ENCODE measurements at regions not wholly inside any gene's neighbourhood (a gene's known extent, or its start where the extent isn't known, plus 50 kb on each side); places are given as distances from the start of the nearest gene placed in this dataset.

DNA sequence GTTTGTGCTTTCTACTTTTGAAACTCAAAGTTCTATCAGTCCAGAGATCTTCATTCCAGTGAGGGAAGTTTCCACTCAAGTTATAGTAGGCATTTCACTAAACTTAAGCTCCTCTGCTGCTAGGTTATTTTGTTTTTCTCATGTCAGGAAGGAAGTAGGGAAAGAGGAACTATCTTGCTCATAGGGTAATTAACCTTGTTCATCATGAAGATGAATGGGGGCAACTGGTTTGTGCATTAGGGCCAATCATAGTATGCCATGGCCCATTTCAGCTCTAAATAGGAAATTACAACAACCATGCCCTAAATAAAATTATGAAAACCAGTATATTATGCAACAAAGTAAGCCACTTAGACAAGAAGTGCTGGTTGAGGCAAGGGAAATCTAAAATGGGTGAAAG is 804.7 kb upstream of the NDST4 start:
- no peak for DNase-seq

DNA sequence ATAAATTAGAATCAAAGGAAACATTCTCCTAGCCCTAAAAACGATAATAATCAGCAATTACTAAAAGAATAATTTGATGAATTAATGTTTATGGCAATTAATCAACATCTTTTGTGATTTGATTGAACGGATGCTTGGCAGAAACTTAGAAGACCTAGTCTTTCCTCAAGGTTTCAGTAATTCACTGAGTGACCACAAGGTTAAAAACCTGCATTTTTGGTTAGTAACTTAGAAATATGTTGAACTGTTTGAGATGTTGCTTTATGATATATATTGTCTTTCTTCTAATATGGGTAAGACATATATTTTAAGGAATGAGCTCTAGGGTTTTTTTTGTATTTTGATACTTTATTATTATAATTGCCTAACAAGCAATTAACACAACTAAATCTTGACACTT is 793.0 kb upstream of the NDST4 start:
- no peak for DNase-seq

DNA sequence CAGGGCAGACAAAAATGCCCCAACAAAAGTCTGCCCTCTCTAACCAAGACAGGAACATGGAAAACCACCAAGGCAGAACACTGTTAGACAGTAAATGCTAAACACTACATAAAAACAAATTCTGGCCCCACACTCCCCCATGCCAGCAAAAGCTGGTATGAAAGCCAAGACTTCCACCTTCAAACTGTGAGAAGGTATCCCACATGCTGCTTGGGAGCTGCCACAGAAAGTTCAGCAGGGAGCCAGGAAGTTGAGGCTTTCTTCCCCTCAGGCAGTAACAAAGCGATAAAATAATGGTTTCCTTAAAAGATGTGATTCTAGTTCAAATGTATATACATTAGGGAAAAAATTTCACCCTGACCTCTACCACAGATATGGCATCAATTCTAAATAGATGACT is 770.4 kb upstream of the NDST4 start:
- DNase-seq, result no peak

DNA sequence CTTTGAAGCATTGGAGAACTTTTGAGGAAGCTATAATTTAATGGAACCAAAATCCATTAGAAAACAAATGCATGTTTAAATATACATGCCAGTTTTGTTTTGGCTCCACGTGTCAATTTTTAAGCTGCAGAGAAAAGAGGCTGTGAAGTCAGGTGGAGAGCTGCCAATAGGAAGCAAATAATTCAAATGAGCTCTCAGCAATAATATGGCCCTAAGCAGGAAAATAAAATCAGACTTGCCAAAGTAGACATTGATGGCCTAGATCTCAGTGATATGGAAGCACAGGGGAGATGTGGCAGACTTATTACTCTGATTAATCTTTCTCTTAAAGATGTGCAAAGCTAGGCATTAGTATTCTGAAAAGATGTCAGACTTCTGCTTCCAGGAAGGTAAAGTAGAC is 769.8 kb upstream of the NDST4 start:
- no peak for DNase-seq

DNA sequence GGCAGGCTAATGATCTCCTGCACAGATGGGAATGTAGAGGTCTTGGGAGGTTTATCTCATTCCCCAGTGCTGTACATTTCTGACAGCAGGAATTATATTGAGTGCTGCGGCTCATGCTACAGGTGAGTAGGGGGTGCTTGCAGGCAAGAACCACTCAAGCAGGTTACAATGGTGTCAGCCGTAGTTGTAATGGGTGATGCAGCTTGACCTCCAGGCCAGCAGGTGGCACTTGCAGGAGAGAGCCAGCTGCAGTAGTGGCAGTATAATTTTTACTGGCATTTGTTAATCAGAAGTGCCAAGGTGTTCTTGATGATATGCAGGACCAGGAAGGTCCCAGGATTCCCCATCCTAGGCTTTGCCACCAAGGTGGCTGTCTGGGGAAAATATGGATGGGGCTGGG is 759.6 kb upstream of the NDST4 start:
- DNase-seq, result no peak

DNA sequence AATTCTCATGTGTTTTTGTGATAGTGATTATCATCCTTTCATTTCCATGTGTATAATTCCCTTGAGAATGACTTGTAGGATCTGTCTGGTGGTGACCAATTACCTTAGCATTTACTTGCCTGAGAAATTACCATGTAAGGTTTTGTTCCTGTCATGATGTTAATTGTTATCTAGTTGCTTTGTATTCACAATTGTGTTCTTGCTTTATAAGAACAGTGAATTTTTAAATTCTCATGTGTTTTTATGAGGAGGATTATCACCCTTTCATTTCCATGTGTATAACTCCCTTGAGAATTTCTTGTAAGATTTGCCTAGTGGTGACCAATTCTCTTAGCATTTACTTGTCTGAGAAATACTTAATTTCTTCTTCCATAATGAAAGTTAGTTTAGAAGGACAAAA is 758.2 kb upstream of the NDST4 start:
- no peak for DNase-seq

DNA sequence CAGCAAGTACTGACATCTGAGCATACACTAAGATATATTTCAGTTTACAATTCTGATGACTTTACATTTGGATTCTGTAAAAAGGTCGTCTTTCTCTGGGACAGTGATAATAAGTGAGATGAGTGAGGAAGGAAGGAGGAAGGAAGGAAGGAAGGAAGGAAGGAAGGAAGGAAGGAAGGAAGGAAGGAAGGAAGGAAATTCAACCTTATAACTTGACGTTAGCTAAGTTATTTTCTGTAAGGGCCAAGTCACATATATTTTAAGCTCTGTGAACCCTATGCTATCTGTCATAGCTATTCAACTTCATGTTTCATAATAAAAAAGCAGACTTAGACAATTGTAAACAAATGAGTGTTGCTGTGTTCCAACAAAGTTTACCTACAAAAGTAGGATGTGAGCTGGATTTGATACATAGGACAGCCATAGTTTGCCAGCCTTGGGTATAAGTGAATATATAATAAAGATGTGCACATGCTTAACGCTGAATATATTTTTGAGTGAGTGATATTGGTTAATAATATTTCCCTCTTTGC is 753.0 kb upstream of the NDST4 start:
- DNase-seq, result no peak

DNA sequence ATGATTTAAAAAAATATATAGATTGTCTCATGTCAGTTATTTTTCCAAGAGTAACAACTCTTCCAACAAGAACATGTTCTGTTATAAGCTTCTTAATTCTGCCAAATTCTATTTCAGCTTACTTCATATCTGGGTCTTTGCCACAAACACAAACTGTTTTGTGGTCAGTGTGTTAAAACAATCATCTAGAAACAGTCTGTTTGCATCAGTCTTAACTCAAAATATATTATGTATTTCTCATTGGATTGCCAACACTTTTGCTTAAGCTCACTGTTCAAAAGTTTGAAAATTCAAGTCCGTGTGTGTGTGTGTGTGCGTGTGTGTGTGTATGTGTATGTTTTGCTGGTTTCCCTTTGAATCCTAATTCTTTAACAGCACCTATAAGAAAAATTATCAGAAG is 752.3 kb upstream of the NDST4 start:
- no peak for DNase-seq

DNA sequence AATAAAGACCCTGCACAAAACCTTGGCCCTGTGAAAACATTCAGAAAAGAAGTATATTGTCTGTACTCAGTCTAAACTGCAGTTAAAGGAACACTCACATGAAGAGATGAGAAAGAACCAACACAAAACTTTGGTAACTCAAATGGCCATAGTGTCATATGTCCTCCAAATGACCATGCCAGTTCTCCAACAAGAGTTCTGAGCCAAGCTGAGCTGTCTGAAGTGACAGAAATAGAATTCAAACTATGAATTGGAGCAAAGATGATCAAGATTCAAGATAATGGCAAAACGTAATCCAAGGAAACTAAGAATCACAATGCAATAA is 739.3 kb upstream of the NDST4 start:
- DNase-seq, result no peak

DNA sequence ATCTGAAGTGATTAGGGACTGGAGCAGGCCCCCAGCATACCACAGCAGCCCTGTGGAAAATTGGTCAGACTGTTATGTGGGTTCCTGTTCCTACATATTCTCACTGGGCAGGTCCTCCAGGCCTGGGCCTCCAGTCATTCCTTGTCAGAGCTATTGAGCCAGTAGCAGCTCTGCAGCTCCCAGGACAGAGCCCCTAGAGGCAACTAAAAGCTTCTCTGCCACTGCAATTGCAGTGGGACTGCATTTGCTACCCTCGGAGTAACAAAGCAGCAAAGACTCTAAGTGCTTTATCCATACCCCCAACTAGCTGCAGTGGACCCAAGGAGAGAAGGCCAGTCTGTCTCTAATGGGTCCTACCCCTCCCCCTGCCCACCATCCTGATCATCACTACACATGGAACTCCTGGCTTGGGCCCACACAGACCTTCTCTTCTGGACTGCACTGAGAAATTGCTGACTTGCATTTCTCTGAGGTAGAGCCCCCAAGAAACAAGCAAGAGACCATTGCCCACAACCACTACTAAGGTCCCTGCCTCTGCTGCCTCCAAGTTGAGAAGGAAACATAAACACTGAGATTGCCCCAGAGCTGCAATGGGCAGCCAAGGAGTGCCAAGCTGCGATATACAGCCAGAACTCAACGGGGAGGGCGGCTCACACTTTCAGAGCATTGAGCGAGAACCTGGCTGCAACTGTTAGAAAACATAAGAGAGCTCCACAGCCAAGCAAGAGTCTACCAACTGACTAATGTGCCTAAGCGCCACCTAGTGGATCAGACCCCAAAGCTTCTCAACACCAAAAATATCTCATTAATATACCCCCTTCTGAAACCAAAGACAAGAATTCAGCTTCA is 738.7 kb upstream of the NDST4 start:
- DNase-seq, result peak; percentile 13

DNA sequence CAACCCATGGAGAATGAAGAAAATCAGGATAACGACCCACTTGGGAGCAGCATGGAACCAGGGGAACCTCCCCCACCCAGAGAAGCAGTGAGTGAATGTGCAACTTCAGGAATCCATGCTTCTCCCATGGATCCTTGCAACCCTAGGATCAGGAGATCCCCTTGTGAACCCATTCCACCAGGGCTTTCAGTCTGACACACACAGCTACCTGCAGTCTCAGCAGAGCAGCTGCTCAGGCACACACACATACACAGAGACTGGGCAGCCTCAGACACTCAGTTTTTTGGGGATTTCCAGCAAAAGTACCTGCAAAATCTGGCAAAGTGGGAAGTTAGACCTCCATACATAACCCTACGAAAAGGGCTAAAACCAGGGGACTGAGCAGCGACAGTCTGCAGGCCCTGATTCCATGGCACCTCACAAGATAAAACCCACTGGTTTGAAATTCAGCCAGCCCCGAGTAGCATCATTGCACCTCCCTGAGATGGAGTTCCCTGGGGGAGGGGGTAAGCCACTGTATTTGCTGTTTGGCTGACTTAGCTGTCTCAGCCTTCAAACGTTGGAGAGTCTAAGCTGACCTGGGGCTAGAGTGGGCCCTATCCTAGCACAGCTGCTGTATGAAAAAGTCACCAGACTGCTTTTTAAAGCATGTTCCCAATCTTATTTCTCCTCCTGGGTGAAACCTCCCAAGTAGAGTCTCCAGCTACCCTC is 737.5 kb upstream of the NDST4 start:
- no peak for DNase-seq

DNA sequence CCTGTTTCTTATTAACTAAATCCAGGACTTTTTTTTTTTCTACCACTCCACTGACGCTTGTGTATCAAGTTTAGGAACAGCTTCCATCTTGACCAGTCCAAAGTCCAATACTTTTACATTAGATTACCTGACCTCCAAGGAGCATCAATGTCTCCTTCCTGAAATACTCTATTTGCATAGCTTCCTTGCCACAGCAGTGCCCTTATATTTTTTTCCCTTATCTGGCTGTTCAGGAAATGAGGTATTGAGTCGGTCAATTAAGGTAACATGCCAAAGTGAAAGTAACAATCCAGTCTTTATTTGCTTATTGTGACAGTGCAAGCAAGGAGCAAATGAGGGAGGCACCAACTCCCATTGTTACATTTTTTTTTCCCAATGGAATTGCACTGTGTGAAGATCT is 730.8 kb upstream of the NDST4 start:
- DNase-seq, result no peak

DNA sequence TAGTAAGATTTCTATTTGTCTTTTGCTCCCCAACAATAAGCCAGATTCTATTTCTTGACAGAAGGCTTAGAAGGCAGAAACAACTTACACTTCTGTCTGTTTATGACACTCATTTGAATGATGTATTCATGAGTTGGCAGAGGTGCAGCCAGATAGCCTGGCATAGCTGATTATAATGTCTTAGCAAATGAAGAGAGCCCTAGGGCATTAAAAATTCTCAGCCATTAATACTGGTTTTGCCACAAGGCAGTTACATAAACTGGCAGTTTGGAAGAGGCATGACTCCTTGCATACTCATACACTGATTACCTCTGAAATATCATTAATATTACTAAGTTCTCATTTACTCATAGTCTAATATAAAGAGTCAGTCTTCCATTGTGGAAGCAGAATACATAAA is 728.5 kb upstream of the NDST4 start:
- no peak for DNase-seq

DNA sequence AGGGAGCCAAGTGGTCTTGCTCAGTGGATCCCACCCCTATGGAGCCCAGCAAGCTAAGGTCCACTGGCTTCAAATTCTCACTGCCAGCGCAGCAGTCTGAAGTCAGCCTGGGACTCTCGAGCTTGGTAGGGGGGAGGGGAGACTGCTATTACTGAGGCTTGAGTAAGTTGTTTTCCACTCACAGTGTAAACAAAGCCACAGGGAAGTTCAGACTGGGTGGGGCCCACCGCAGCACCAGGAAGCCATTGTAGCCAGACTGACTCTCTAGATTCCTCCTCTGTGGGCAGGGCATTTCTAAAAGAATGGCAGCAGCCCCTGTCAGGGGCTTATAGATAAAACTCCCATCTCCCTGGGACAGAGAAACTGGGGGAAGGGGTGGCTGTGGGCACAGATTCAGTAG is 721.0 kb upstream of the NDST4 start:
- no peak for DNase-seq

DNA sequence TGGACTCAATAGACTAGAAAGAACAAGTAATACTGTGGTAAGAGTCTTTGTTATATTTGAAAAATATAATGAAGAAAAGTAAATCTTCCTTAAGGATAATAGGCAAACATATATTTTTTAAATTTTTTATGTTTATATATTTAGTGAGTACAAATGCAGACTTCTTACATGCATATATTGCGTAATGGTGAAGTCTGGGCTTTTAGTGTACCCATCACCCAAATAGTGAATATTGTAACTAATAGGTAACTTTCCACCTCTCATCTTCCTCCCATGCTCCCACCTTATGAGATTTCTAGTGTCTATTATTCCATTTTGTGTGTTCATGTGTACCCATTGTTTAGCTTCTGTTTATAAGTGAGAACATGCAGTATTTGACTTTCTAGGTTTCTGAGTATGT is 711.2 kb upstream of the NDST4 start:
- DNase-seq, result no peak

DNA sequence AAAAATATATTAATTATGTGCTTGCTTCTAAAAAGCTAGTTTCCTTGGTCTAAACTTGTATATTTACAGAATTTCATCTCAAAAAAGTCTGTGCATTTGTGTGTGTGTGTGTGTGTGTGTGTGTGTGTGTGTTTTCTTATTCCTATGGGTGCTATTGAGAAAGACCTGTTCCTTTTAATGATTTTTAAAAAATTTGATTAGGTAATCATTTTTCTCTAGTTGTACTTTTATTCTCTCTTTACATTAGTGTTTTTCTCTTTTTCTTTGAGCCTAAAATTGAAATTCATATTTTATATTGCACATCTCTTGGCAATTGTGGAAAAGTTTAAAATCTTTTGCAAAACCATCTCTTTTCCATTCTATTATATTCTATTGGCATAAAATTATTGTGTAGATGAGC is 690.4 kb upstream of the NDST4 start:
- no peak for DNase-seq

DNA sequence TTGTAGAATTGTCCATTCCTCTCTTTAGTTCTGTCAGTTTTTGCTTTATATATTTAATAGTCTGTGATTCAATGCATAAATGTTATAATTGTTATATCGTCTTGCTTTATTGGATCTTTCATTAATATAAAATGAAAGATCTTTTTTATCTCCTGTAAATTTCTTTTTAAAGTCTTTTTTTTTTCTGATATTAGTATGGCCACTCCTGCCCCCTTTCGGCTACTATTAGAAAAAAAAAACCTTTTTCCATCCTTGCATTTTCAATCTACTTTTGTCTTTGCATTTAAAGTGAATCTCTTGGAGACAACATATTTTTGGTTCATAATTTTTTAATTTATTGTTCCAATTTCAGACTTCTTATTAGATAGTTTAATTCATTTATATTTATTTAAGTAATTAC is 677.4 kb upstream of the NDST4 start:
- DNase-seq, result no peak

DNA sequence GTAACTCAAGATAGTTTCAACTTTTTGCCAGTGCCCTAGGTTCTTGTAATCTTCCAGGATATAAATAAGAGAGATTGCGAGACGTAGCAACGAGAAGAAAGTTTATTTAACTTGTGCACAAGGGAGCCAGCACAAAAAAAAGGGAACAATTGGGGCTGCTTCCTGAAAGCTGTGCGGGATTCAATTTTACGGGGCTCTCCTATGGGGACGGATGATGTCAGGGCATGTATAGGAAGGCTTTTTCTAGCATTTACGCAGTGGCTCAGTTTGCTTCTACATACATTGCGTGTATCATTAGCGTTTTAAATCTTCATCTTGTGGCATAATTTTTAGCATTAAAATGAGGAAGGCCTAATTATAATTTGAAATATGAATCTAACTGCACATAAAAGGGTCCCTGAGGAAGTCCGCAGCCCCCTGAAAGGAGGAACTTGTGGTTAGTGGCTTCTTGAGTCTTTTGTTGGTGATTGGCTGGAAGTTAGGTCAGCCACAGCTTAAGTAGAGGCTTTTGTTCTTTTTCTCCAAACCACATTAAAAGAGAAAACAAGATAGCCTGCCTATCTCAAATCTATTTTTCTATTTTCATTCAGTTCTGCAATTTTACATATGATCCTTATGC is 668.2 kb upstream of the NDST4 start:
- DNase-seq, result no peak

DNA sequence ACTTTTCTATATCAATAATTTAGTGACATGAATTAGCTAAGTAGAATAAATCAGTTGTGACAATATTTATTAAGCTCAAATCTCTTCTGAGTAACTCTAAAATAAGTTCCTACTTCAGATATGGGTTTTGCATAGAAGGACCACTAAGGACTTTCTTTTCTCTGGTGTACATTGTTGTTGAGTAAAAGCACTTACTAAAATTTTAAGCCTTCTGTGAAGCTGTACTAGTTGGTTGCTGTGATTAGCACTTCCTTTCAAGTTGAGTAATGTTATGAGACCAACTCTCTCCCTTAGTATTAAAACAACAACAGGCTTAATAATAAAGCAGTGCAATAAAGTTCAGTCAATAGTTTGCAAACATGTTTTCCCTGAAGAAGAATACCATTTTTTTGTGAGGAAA is 667.4 kb upstream of the NDST4 start:
- DNase-seq, result no peak

DNA sequence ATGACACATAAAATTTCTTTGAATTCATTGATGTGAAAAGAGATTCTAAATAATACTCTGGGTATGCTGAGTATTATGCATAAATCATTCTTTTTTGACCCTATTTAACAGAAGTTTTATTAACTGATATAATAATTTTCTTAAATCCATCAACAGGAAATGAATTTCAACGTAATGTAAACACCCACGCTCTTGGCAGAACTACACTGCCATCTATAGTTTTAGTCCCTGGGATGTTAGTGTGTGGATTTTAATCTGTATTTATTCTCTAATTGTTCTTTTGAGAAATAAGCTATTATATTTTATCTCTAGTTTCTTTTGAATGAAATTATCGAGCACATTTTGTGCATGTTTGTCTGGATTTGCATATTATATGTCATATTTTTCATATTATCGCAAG is 666.8 kb upstream of the NDST4 start:
- no peak for DNase-seq

DNA sequence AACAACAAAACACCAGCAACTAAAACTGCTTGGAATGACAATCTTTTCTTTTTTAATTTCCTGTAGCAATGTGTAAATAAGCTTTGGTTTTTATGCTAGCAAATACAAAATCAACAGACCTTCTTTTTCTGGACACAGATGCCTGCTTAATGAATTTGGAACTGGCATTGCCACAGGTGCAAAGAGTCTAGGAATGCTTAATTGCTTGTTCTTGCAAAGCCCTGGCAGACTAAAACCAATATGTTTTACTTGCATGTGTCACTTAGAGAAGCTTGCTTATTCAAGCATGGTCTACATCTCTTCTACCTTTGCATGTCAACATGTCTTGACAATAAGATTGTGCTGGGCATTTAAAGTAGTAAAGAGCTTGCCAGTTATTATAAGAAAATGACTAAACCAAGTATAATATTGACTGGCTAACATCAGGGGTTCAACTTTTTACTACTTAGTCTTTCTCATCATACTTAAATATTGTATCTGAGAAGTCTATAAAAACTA is 656.7 kb upstream of the NDST4 start:
- DNase-seq, result no peak

DNA sequence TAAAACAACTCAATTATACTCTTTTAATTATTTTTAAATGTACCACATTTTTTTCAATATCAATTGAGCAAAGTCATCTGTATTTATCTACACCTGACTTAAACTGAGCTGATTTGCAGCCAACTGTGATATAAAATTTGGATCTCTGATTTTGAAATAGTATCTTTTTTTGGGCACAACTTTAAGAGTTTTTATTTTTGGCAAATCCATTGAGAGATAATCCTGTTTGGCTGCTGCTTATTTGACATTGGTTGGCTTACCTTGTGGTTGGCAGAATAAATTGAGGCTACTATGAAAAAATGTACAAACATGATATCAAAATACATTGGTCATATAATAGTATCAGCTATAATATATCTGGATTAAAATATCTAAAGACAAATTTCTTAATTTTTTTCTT is 656.0 kb upstream of the NDST4 start:
- no peak for DNase-seq

DNA sequence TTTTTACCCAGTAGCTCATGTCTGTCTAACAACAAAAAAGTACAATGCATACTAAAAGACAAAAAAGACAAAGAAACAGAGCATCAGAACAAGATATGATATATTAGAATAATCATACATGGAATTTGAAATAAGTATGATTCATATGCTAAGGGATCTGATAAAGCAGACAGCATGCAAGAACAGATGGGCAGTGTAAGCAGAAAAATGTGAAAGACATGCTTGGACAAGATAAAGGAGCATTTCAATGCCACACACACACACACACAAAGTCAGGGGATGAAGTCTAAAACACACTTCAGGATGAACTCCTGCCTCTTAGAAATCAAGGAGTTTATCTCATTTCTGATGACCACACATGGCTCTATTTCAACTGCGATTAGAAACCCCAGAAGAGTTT is 649.6 kb upstream of the NDST4 start:
- no peak for DNase-seq

DNA sequence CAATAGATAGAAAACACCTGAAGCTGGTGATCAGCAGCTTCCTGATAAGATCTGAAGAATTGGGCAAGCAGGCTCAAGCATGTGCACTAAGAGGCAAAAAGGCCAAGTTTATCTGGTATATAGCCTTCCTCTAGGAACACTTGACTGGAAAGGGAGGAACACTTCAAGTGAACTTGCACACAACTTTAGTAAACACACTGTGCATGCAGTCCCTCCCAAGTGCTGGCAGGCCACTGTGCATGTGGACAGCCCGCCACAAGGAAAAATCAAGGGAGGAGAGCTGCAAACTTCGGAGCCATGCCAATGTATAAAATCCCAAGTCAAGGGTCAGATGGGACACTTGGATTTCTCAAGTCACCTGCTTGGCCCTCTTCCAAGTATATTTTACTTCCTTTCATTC is 645.8 kb upstream of the NDST4 start:
- DNase-seq, result no peak
